ENCODE measurements at regions not wholly inside any gene's neighbourhood (a gene's known extent, or its start where the extent isn't known, plus 50 kb on each side); places are given as distances from the start of the nearest gene placed in this dataset.

DNA sequence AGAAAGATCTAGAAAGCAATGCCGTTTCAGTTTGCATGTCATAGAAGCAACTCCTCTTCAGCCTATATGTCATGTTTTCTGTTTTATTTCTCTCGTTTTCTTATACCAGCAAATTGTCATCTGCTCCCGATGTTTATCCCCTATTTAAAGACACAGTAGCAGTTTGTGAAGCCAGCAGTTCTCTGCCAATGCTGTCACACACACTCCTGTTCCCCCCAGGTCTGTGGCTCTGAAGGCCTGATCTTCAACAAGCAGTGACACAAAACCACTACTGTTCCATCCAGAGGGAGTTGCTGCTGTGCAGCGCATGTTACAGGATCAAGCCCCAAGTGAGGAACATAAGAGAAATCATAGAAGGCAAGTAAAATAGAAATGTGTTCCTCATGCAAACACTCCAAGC lies 364.1 kb upstream of the SLC30A5 start:
- DNase-seq (ENCODE audit: low read depth) = no peak
- TF ChIP-seq, protein P1, sequence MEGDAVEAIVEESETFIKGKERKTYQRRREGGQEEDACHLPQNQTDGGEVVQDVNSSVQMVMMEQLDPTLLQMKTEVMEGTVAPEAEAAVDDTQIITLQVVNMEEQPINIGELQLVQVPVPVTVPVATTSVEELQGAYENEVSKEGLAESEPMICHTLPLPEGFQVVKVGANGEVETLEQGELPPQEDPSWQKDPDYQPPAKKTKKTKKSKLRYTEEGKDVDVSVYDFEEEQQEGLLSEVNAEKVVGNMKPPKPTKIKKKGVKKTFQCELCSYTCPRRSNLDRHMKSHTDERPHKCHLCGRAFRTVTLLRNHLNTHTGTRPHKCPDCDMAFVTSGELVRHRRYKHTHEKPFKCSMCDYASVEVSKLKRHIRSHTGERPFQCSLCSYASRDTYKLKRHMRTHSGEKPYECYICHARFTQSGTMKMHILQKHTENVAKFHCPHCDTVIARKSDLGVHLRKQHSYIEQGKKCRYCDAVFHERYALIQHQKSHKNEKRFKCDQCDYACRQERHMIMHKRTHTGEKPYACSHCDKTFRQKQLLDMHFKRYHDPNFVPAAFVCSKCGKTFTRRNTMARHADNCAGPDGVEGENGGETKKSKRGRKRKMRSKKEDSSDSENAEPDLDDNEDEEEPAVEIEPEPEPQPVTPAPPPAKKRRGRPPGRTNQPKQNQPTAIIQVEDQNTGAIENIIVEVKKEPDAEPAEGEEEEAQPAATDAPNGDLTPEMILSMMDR (IDR thresholded peaks at IDR 0.05; ENCODE audit: control insufficient read depth, extremely low read depth, insufficient read depth) = no peak
- H3K4me3 ChIP-seq (ENCODE audit: low read depth, low read length) = no peak overlapping the region

DNA sequence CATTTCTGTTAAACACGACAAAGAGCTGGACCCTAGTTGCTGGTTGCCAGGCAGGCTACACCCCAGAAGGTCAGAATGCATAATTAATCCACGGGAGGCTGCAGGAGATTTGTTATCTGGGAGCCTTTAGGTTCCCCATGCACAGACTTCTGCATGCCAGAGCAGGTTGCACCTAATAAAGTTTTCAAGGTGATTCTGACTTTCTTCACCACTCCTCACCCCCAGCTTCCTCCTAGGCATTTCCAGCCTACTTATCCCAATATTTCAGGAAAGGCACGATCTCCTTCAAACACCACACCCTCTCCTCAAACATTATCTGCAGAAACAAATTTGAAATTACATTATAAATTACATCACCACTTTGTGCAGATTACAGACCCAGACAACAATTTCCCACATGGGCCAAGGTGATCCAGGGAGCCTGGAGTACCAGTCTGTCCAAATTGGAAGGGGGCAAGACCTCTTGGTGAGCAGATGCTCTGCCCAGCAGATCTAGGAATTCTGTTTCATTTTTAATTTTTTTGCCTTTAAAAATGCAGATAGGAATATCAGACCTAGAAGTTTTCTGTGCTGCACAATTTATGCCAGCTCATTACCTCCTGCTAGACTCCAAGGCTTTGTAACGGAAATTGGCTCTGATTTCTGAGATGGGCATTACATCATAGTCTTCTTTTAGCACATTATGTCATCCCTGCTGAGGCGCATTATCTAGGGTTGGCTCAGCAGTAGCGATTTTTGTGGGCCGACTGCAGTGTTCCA lies 363.4 kb upstream of the SLC30A5 start:
- TF ChIP-seq, protein P1 (IDR thresholded peaks at IDR 0.05; ENCODE audit: control insufficient read depth, extremely low read depth, insufficient read depth) = no peak
- no peak overlapping the region for H3K4me3 ChIP-seq (ENCODE audit: low read depth, low read length)
- no peak for DNase-seq (ENCODE audit: low read depth)

DNA sequence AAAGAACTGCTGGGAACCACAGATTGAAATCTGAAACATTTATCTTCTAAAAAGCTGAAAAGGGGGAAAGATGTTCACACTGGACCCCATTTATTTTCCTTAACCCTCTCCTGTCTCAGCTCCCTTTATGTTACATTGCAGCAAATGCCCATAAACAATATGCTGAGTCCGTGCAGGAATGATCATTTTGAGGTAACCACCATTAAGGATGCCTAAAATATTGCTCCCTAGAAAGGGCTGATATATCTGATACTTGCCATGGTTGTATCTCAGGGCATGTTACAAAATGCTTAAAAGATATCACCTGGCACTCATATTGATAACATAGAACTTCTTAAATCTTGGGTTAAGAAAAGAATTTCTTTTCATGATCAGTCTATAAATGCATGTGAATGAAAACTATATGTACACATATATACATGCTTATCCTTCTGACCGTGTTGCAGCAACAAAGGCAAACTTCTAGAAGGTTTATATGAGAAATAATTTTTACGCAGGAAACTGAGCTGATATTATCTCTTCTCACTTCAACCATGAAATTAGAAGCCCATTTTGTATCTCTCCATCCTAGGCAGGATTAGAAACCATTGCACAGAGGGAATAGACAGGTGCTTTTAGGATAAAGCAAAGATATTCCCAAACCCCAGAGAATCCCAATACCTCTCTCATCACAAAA lies 362.7 kb upstream of the SLC30A5 start:
- TF ChIP-seq, protein P1 (IDR thresholded peaks at IDR 0.05; ENCODE audit: control insufficient read depth, extremely low read depth, insufficient read depth) = no peak
- no peak overlapping the region for H3K4me3 ChIP-seq (ENCODE audit: low read depth, low read length)
- no peak for DNase-seq (ENCODE audit: low read depth)

DNA sequence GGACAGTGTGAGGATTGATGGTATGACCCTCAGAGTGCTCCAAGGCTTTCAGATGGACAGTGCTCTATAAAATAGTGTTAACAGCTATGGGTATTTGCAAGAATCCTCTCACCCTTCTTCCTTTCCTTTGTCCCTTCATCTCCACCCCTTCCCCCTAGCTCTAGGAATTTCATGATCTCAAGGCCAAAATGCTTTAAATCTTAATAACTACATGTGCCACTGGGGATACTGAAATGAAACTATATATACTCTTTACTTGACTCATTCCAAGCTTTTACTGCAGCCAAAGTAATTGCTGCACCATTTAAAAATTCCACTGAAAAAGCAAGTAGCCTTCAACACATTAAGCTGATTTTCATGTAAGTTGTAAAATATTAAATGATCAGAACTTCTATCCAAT lies 361.6 kb upstream of the SLC30A5 start:
- DNase-seq (ENCODE audit: low read depth) = no peak
- TF ChIP-seq, protein P1 (IDR thresholded peaks at IDR 0.05; ENCODE audit: control insufficient read depth, extremely low read depth, insufficient read depth) = no peak
- no peak overlapping the region for H3K4me3 ChIP-seq (ENCODE audit: low read depth, low read length)

DNA sequence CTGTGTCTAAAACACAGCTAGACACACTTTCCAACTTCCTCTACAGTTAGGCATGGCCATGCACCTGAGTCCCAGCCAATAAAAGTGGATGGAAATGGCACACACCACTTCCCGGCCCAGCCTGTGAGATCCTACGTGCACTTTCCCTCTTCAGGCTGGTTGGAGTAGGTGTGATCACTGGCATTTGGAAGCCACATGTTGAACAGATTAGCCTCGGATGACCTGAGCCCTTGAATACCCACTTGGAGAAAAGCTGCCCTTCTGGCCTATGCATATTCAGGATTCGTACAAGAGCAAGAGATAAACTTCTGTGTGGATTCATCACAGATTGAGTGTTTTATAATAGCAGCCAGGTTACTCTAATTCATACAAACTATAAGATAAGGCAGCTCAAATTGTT lies 359.0 kb upstream of the SLC30A5 start:
- TF ChIP-seq, protein P1 (IDR thresholded peaks at IDR 0.05; ENCODE audit: control insufficient read depth, extremely low read depth, insufficient read depth) = no peak
- DNase-seq (ENCODE audit: low read depth) = no peak
- no peak overlapping the region for H3K4me3 ChIP-seq (ENCODE audit: low read depth, low read length)

DNA sequence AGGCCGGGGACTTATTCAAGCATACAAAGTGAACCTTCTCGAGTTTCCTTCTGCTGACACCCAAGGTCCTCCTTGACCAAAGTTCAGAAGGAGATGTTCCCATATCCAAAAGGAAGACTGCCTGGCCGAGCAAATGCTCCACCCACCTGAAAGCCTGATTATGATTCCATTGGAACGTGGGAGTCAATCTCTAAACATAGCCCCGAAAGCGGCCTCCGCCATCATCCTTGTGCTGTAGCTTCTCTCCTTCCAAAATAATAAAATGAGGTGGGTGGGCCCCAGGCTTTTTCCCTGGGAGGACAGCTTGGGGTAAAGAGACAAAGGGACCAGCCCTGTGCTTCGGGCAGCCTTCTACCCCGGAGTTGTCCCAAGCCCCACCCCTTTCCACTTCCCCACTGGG lies 355.6 kb upstream of the SLC30A5 start:
- H3K4me3 ChIP-seq (ENCODE audit: low read depth, low read length) = no peak overlapping the region
- TF ChIP-seq, protein P1 (IDR thresholded peaks at IDR 0.05; ENCODE audit: control insufficient read depth, extremely low read depth, insufficient read depth) = no peak
- no peak for DNase-seq (ENCODE audit: low read depth)
